ENCODE measurements at regions not wholly inside any gene's neighbourhood (a gene's known extent, or its start where the extent isn't known, plus 50 kb on each side); places are given as distances from the start of the nearest gene placed in this dataset.

DNA sequence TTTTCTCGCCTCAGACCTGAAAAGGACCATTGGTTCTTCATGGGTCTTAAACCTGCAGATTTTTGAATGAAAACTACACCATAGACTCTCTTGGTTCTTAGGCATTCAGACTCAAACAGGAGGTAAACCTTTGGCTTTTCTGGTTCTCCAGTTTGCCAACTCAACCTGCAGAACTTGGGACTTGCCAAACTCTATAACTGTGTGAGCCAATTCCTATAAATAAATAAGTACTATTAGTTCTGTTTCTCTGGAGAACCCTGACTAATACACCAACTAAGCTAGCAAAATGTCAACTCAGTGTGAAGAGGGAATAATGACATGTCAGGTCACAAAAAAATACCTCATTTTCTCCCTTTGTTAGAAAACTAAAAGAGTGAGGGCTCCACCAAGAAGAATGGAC is 374.6 kb downstream of the RAB28 start:
- Histone ChIP-seq H3K36me3 (ENCODE audit: insufficient read depth, low read length) (no peaks in the 10 kb centered on the region), H3K9me3 (ENCODE audit: low read length) (no peaks in the 10 kb centered on the region), H3K27ac (ENCODE audit: low read depth, low read length) (no peak overlapping the region), H3K4me3 (ENCODE audit: low read length) (no peak overlapping the region), H3K27me3 (ENCODE audit: insufficient read depth, low read length, poor library complexity, severe bottlenecking) (no peaks in the 10 kb centered on the region), H3K4me1 (ENCODE audit: insufficient read depth, low read length) (no peaks in the 10 kb centered on the region)
- H3K9me3 Mint-ChIP-seq, result peaks cover 15 to 52% (median 34%) of the 10 kb centered on the region in 5 donors
- no peak for DNase-seq
- peaks cover 0 to 8% (median 0%) of the 10 kb centered on the region in 3 donors for H3K36me3 Mint-ChIP-seq
- H3K4me1 Mint-ChIP-seq, result no peaks in the 10 kb centered on the region
- POLR2A ChIA-PET, result no interaction called here
- H3K4me3 Mint-ChIP-seq, result no peak overlapping the region
- H3K27ac Mint-ChIP-seq, result no peak overlapping the region
- no peaks in the 10 kb centered on the region for H3K27me3 Mint-ChIP-seq
- CTCF ChIA-PET, result no interaction called here

- POLR2A ChIA-PET, result no interaction called here
- CTCF ChIA-PET, result no interaction called here
- Mint-ChIP-seq H3K9me3 (peaks cover 11 to 48% (median 27%) of the 10 kb centered on the region in 5 donors), H3K36me3 (peaks cover 0 to 8% (median 0%) of the 10 kb centered on the region in 3 donors), H3K4me1 (no peaks in the 10 kb centered on the region), H3K27me3 (no peaks in the 10 kb centered on the region), H3K4me3 (no peak overlapping the region), H3K27ac (no peak overlapping the region)
- no peak overlapping the region for H3K4me3 ChIP-seq (ENCODE audit: low read length)
- H3K9me3 ChIP-seq (ENCODE audit: low read length), result no peaks in the 10 kb centered on the region
- no peaks in the 10 kb centered on the region for H3K36me3 ChIP-seq (ENCODE audit: insufficient read depth, low read length)
- no peak for DNase-seq
- no peaks in the 10 kb centered on the region for H3K4me1 ChIP-seq (ENCODE audit: insufficient read depth, low read length)
- H3K27me3 ChIP-seq (ENCODE audit: insufficient read depth, low read length, poor library complexity, severe bottlenecking), result no peaks in the 10 kb centered on the region
- no peak overlapping the region for H3K27ac ChIP-seq (ENCODE audit: low read depth, low read length)
Measured at GRCh38 chr4:13108096-13108495, 376.0 kb downstream of the RAB28 start.

DNA sequence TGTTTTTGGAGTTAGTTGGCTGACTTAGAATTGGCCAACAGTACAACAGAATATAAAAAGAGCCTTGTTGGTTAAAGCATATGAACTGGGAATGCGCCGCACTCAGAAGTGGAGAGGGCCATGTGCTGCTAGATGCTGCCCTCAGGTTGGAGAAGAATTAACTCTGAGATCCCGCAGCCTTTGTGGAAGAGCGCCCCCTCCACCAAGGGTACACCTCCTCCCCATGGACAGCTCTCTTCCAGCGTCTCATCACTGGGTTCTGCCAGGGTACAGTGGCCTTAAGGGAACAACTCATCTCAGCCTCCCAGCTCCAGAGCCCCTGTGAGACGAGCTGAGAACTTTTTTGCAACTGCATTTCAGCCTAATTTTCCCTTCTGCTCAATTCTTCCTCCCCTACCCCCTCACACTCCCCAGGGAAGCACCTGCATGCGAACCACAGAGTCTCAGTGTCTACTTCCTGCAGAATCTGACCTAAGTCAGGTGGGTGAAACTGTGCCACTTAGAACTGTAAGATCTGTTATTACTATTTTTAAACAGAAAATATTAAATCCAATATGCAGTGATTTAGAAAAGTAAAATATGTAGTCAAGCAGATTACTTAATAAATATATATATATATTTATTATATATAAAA is 380.6 kb downstream of the RAB28 start:
- POLR2A ChIA-PET, result no interaction called here

DNA sequence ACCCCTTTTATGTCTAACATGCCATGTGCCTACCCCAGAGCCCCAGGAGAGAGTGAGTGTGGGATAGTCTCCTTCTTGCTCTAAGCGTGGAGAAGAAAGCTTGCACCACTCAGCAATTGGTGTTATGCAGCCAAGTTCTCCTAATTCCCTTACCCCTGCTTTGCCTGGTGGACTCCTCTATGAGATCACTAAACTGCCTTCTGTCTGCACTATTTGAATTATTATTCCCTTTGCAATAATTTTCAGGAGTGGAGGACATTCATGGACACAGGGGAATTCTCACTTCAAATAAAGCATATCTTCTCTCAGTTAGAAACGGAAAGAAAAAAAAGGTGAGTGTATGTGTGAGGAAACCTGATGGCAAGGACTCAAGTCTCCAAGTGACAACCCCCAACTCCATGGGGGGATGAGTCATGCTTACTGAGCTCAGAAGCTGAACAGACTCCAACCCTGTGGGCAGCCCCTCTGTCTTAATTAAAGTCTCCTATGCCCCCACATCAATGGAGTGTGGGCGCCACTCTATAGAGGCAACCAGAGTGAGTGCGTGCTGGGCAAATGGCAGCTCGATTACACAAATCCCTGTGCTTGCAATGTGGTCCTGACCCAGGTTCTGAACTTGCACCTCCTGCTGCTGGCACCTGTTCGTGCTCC is 381.9 kb downstream of the RAB28 start:
- Histone ChIP-seq H3K4me3 (ENCODE audit: low read length) (no peak overlapping the region), H3K27ac (ENCODE audit: low read depth, low read length) (no peak overlapping the region), H3K4me1 (ENCODE audit: insufficient read depth, low read length) (no peaks in the 10 kb centered on the region), H3K9me3 (ENCODE audit: low read length) (no peaks in the 10 kb centered on the region), H3K36me3 (ENCODE audit: insufficient read depth, low read length) (no peaks in the 10 kb centered on the region), H3K27me3 (ENCODE audit: insufficient read depth, low read length, poor library complexity, severe bottlenecking) (no peaks in the 10 kb centered on the region)
- POLR2A ChIA-PET, result no interaction called here
- Mint-ChIP-seq H3K27ac (peak overlapping the region in 1 of 8 donors; percentile 5), H3K36me3 (peaks cover 0 to 15% (median 0%) of the 10 kb centered on the region in 3 donors), H3K9me3 (peaks cover 0 to 24% (median 7%) of the 10 kb centered on the region in 5 donors), H3K4me3 (no peak overlapping the region), H3K27me3 (no peaks in the 10 kb centered on the region), H3K4me1 (no peaks in the 10 kb centered on the region)
- no peak for DNase-seq
- CTCF ChIA-PET, result no interaction called here

More for the DNA sequence above, 380.6 kb downstream of the RAB28 start:
- H3K9me3 Mint-ChIP-seq, result peaks cover 0 to 35% (median 12%) of the 10 kb centered on the region in 5 donors
- H3K36me3 ChIP-seq (ENCODE audit: insufficient read depth, low read length), result no peaks in the 10 kb centered on the region
- no peak overlapping the region for H3K27ac Mint-ChIP-seq
- no peaks in the 10 kb centered on the region for H3K27me3 Mint-ChIP-seq
- no peaks in the 10 kb centered on the region for H3K27me3 ChIP-seq (ENCODE audit: insufficient read depth, low read length, poor library complexity, severe bottlenecking)
- H3K4me3 Mint-ChIP-seq, result no peak overlapping the region
- H3K36me3 Mint-ChIP-seq, result peaks cover 0 to 19% (median 0%) of the 10 kb centered on the region in 3 donors
- H3K4me1 Mint-ChIP-seq, result no peaks in the 10 kb centered on the region
- CTCF ChIA-PET, result no interaction called here
- no peak for DNase-seq
- no peak overlapping the region for H3K4me3 ChIP-seq (ENCODE audit: low read length)
- no peaks in the 10 kb centered on the region for H3K9me3 ChIP-seq (ENCODE audit: low read length)
- no peak overlapping the region for H3K27ac ChIP-seq (ENCODE audit: low read depth, low read length)
- no peaks in the 10 kb centered on the region for H3K4me1 ChIP-seq (ENCODE audit: insufficient read depth, low read length)

GRCh38 chr4:13097971-13098370 is 386.2 kb downstream of the RAB28 start:
- H3K27me3 Mint-ChIP-seq, result no peaks in the 10 kb centered on the region
- peaks cover 0 to 19% (median 6%) of the 10 kb centered on the region in 5 donors for H3K9me3 Mint-ChIP-seq
- H3K36me3 Mint-ChIP-seq, result peaks cover 0 to 12% (median 0%) of the 10 kb centered on the region in 3 donors
- ChIA-PET CTCF (no interaction called here), POLR2A (no interaction called here)
- H3K36me3 ChIP-seq (ENCODE audit: insufficient read depth, low read length), result no peaks in the 10 kb centered on the region
- H3K4me3 Mint-ChIP-seq, result no peak overlapping the region
- no peak overlapping the region for H3K27ac ChIP-seq (ENCODE audit: low read depth, low read length)
- H3K4me1 ChIP-seq (ENCODE audit: insufficient read depth, low read length), result no peaks in the 10 kb centered on the region
- H3K27me3 ChIP-seq (ENCODE audit: insufficient read depth, low read length, poor library complexity, severe bottlenecking), result no peaks in the 10 kb centered on the region
- DNase-seq, result no peak
- H3K4me1 Mint-ChIP-seq, result no peaks in the 10 kb centered on the region
- H3K4me3 ChIP-seq (ENCODE audit: low read length), result no peak overlapping the region
- H3K9me3 ChIP-seq (ENCODE audit: low read length), result no peaks in the 10 kb centered on the region
- H3K27ac Mint-ChIP-seq, result no peak overlapping the region

DNA sequence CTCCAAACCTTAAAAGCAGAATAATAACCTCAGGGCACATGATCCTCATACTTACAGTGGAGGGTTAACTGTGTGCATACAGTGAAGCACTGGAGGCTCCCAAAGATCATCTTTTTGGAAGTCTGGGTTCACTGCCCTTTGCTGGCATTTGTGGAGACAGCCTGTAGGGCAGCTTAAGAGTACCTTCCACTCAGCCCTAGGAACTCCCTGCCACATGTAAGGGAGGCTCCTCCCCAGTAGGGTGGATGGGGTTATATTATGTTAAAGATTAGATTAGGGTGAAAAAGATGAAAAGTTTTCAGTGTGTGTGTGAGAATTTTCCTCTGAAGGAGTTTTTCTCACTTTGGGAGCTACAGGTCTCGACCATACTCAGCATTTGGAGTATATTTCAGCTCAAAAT is 388.4 kb downstream of the RAB28 start:
- peaks cover 0 to 17% (median 6%) of the 10 kb centered on the region in 5 donors for H3K9me3 Mint-ChIP-seq
- H3K4me1 ChIP-seq (ENCODE audit: insufficient read depth, low read length), result no peaks in the 10 kb centered on the region
- no peak overlapping the region for H3K4me3 ChIP-seq (ENCODE audit: low read length)
- ChIA-PET CTCF (no interaction called here), POLR2A (no interaction called here)
- no peak overlapping the region for H3K4me3 Mint-ChIP-seq
- H3K9me3 ChIP-seq (ENCODE audit: low read length), result no peaks in the 10 kb centered on the region
- no peaks in the 10 kb centered on the region for H3K27me3 Mint-ChIP-seq
- peaks cover 0 to 7% (median 0%) of the 10 kb centered on the region in 3 donors for H3K36me3 Mint-ChIP-seq
- H3K27ac Mint-ChIP-seq, result no peak overlapping the region
- H3K4me1 Mint-ChIP-seq, result no peaks in the 10 kb centered on the region
- H3K27ac ChIP-seq (ENCODE audit: low read depth, low read length), result no peak overlapping the region
- no peak for DNase-seq
- no peaks in the 10 kb centered on the region for H3K36me3 ChIP-seq (ENCODE audit: insufficient read depth, low read length)
- no peaks in the 10 kb centered on the region for H3K27me3 ChIP-seq (ENCODE audit: insufficient read depth, low read length, poor library complexity, severe bottlenecking)

DNA sequence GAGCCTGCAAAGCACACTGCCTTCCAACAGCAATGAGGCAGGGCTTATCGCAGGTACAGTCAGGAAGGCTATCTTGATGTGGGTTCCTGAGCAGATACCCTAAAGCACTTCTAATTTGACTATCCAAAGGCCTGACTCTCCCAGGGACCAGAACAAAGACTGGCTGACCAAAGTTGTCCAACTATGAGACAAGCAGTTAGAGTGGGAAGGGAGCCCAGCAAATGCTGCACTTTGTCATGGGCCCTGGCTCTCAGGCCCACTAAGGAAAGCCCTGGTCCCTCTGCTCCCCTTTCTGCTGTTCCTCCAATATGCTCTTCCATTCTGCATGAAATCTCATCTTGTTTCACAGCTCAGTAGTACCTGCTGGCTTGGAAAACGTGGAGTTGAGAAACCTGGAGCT is 391.0 kb downstream of the RAB28 start:
- H3K27me3 ChIP-seq (ENCODE audit: insufficient read depth, low read length, poor library complexity, severe bottlenecking), result no peaks in the 10 kb centered on the region
- no peak overlapping the region for H3K27ac ChIP-seq (ENCODE audit: low read depth, low read length)
- no peaks in the 10 kb centered on the region for H3K36me3 ChIP-seq (ENCODE audit: insufficient read depth, low read length)
- ChIA-PET POLR2A (no interaction called here), CTCF (no interaction called here)
- Mint-ChIP-seq H3K27ac (no peak overlapping the region), H3K4me1 (no peaks in the 10 kb centered on the region), H3K4me3 (no peak overlapping the region), H3K36me3 (no peaks in the 10 kb centered on the region), H3K27me3 (peaks cover 0 to 2% of the 10 kb centered on the region in 2 donors), H3K9me3 (peaks cover 0 to 15% (median 5%) of the 10 kb centered on the region in 5 donors)
- no peaks in the 10 kb centered on the region for H3K9me3 ChIP-seq (ENCODE audit: low read length)
- no peak overlapping the region for H3K4me3 ChIP-seq (ENCODE audit: low read length)
- no peak for DNase-seq
- H3K4me1 ChIP-seq (ENCODE audit: insufficient read depth, low read length), result no peaks in the 10 kb centered on the region

DNA sequence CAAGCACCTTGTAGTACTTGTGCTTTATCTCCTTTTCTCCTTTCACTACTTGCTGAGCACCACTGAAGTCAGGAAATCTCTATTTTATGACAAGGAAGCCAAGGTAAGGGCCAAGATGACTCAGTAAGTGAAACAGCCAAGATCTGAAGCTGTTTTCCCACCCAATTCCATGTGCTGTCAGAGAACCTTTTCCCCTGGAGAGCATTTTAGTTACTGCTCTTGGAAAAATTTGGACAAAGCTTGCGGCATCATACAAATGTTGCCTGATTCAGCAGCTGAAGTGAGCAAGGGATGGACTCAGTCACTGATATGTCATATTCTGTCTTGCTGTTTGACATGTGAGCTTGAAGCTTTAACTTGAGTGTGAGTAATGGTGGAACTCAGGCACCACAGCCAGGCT is 391.4 kb downstream of the RAB28 start:
- CTCF ChIA-PET, result no interaction called here
- Histone ChIP-seq H3K36me3 (ENCODE audit: insufficient read depth, low read length) (no peaks in the 10 kb centered on the region), H3K4me1 (ENCODE audit: insufficient read depth, low read length) (no peaks in the 10 kb centered on the region), H3K27ac (ENCODE audit: low read depth, low read length) (no peak overlapping the region), H3K4me3 (ENCODE audit: low read length) (no peak overlapping the region), H3K27me3 (ENCODE audit: insufficient read depth, low read length, poor library complexity, severe bottlenecking) (no peaks in the 10 kb centered on the region), H3K9me3 (ENCODE audit: low read length) (no peaks in the 10 kb centered on the region)
- H3K36me3 Mint-ChIP-seq, result no peaks in the 10 kb centered on the region
- H3K9me3 Mint-ChIP-seq, result peaks cover 0 to 15% (median 5%) of the 10 kb centered on the region in 5 donors
- DNase-seq, result no peak
- POLR2A ChIA-PET, result no interaction called here
- H3K27ac Mint-ChIP-seq, result no peak overlapping the region
- H3K4me3 Mint-ChIP-seq, result no peak overlapping the region
- peaks cover 0 to 2% of the 10 kb centered on the region in 2 donors for H3K27me3 Mint-ChIP-seq
- no peaks in the 10 kb centered on the region for H3K4me1 Mint-ChIP-seq
